Gastroesophageal sphincter (tissue), 3 donors: ENCODE measurements at regions not wholly inside any gene's neighbourhood (a gene's known extent, or its start where the extent isn't known, plus 50 kb on each side); places are given as distances from the start of the nearest gene placed in this dataset.

Experiments used
- POLR2AphosphoS5 ChIP-seq: sonication (generic); formaldehyde crosslinking; IDR thresholded peaks from one replicate; pipeline ENCODE4 v1.6.1; 2017; ENCODE audit warnings: antibody characterized with exemption
- TF ChIP-seq, protein P1 (sequence below), 4 experiments: fragments of 200-600 bp in 2 of 4; fragments of 450-650 bp in 2 of 4; sonication (generic) in 1 of 4; IDR thresholded peaks; one replicate each; pipeline ENCODE4 v1.5.1; 2017 to 2019; ENCODE audit warnings: antibody characterized with exemption in 4 of 4, mild to moderate bottlenecking in 2 of 4, moderate library complexity in 2 of 4

- TF ChIP-seq POLR2AphosphoS5 = no peak
- TF ChIP-seq, protein P1, sequence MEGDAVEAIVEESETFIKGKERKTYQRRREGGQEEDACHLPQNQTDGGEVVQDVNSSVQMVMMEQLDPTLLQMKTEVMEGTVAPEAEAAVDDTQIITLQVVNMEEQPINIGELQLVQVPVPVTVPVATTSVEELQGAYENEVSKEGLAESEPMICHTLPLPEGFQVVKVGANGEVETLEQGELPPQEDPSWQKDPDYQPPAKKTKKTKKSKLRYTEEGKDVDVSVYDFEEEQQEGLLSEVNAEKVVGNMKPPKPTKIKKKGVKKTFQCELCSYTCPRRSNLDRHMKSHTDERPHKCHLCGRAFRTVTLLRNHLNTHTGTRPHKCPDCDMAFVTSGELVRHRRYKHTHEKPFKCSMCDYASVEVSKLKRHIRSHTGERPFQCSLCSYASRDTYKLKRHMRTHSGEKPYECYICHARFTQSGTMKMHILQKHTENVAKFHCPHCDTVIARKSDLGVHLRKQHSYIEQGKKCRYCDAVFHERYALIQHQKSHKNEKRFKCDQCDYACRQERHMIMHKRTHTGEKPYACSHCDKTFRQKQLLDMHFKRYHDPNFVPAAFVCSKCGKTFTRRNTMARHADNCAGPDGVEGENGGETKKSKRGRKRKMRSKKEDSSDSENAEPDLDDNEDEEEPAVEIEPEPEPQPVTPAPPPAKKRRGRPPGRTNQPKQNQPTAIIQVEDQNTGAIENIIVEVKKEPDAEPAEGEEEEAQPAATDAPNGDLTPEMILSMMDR (IDR thresholded peaks at IDR 0.05) = no peak
Observed at GRCh38 chr1:222394224-222394623, 153.7 kb downstream of the HHIPL2 start.
